Mammary epithelial cell (primary cell): ENCODE measurements at regions not wholly inside any gene's neighbourhood (a gene's known extent, or its start where the extent isn't known, plus 50 kb on each side); places are given as distances from the start of the nearest gene placed in this dataset.

ENCODE experiments used
- EZH2 ChIP-seq: IDR thresholded peaks from 2 replicates; pipeline ENCODE4 v1.6.1; 2012; ENCODE audit warnings: low read length, inconsistent platforms, borderline replicate concordance
- TF ChIP-seq, protein P1 (sequence below), 2 donors: IDR thresholded peaks in 1 of 2; conservative IDR thresholded peaks in 1 of 2; 2 replicates each; pipeline ENCODE4 v1.5.1; 2011 to 2012; ENCODE audit warnings: inconsistent platforms in 2 of 2, low read length in 2 of 2, mild to moderate bottlenecking in 2 of 2, control low read depth in 1 of 2, low read depth in 1 of 2; ENCODE audit not compliant: insufficient read depth in 1 of 2; ENCODE audit errors: extremely low read depth in 1 of 2

DNA sequence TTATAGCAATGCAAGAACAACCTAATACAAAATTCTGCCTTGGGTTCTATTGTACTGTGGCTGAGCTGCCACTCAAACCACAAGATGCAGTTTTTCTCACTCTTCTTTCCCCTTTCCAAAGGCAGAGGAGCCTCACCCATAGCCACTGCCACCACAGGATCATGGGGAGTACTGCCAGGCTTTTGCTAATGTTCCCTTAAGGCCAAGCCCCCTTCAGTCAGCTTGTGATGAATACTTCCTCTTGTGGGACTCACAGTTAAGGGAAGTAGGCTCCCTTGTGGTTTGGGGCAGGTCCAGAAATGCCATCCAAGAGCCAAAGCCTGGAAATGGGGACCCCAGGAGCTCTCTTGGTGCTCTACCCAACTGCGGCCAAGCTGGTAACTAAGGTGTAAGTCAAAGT lies 258.7 kb downstream of the SPATA31D1 start:
- TF ChIP-seq EZH2 = no peak
- TF ChIP-seq, protein P1, sequence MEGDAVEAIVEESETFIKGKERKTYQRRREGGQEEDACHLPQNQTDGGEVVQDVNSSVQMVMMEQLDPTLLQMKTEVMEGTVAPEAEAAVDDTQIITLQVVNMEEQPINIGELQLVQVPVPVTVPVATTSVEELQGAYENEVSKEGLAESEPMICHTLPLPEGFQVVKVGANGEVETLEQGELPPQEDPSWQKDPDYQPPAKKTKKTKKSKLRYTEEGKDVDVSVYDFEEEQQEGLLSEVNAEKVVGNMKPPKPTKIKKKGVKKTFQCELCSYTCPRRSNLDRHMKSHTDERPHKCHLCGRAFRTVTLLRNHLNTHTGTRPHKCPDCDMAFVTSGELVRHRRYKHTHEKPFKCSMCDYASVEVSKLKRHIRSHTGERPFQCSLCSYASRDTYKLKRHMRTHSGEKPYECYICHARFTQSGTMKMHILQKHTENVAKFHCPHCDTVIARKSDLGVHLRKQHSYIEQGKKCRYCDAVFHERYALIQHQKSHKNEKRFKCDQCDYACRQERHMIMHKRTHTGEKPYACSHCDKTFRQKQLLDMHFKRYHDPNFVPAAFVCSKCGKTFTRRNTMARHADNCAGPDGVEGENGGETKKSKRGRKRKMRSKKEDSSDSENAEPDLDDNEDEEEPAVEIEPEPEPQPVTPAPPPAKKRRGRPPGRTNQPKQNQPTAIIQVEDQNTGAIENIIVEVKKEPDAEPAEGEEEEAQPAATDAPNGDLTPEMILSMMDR (conservative IDR thresholded peaks at IDR 0.05 in 1 of 2, IDR thresholded peaks at IDR 0.05 in 1 of 2; ENCODE audit: extremely low read depth in 1 of 2, insufficient read depth in 1 of 2, low read depth in 1 of 2, low read length in 2 of 2) = no peak
